ENCODE measurements at regions not wholly inside any gene's neighbourhood (a gene's known extent, or its start where the extent isn't known, plus 50 kb on each side); places are given as distances from the start of the nearest gene placed in this dataset.

GRCh38 chr2:235131334-235132305, 179.8 kb downstream of the SH3BP4 start:
- TF ChIP-seq CTCF (IDR thresholded peaks at IDR 0.05): no peak
- TF ChIP-seq POLR2A (IDR thresholded peaks at IDR 0.05; ENCODE audit: low read depth): no peak
- no peak for TF ChIP-seq EP300 (IDR thresholded peaks at IDR 0.05)
